ENCODE measurements at regions not wholly inside any gene's neighbourhood (a gene's known extent, or its start where the extent isn't known, plus 50 kb on each side); places are given as distances from the start of the nearest gene placed in this dataset.

- DNase-seq: no peak
Observed at GRCh38 chr7:106480161-106480579, 180.8 kb downstream of the CCDC71L start.

- DNase-seq: no peak
Observed at GRCh38 chr7:106476751-106477150, 184.2 kb downstream of the CCDC71L start.

- DNase-seq: no peak
Observed at GRCh38 chr7:106472741-106473140, 188.0 kb upstream of the NAMPT start.

- DNase-seq: no peak
Observed at GRCh38 chr7:106471686-106472440, 187.1 kb upstream of the NAMPT start.

GRCh38 chr7:106471021-106471420, 186.2 kb upstream of the NAMPT start:
- DNase-seq: no peak

- DNase-seq: no peak
Observed at GRCh38 chr7:106466867-106467266, 182.1 kb upstream of the NAMPT start.

GRCh38 chr7:106465704-106466468, 181.1 kb upstream of the NAMPT start:
- no peak for DNase-seq

- no peak for DNase-seq
Observed at GRCh38 chr7:106464651-106465050, 179.9 kb upstream of the NAMPT start.

- DNase-seq: no peak
Observed at GRCh38 chr7:106463851-106464611, 179.2 kb upstream of the NAMPT start.

GRCh38 chr7:106462914-106463482, 178.2 kb upstream of the NAMPT start:
- no peak for DNase-seq

GRCh38 chr7:106462365-106462859, 177.6 kb upstream of the NAMPT start:
- peak; percentile 27 for DNase-seq

GRCh38 chr7:106460792-106461254, 176.0 kb upstream of the NAMPT start:
- DNase-seq: no peak

- no peak for DNase-seq
Observed at GRCh38 chr7:106459397-106460072, 174.8 kb upstream of the NAMPT start.

- no peak for DNase-seq
Observed at GRCh38 chr7:106457678-106458077, 172.9 kb upstream of the NAMPT start.

GRCh38 chr7:106456329-106456728, 171.5 kb upstream of the NAMPT start:
- no peak for DNase-seq

GRCh38 chr7:106452031-106452851, 167.5 kb upstream of the NAMPT start:
- DNase-seq: no peak

GRCh38 chr7:106451171-106451570, 166.4 kb upstream of the NAMPT start:
- DNase-seq: no peak

- no peak for DNase-seq
Observed at GRCh38 chr7:106450716-106451115, 165.9 kb upstream of the NAMPT start.

- no peak for DNase-seq
Observed at GRCh38 chr7:106448992-106449859, 164.4 kb upstream of the NAMPT start.

GRCh38 chr7:106448346-106448991, 163.7 kb upstream of the NAMPT start:
- no peak for DNase-seq
